B cell (primary cell): ENCODE measurements at regions not wholly inside any gene's neighbourhood (a gene's known extent, or its start where the extent isn't known, plus 50 kb on each side); places are given as distances from the start of the nearest gene placed in this dataset.

ENCODE experiments used
- ATAC-seq: fragments of 200-7000 bp; cut with Tn5 transposase; one replicate; pipeline ENCODE4 v1.10.0; 2021; ENCODE audit warnings: low read depth, mild to moderate bottlenecking, moderate number of reproducible peaks, moderate library complexity
- CTCF ChIA-PET: fragments of 350-600 bp; sonication (Branson Sonifier 250); formaldehyde crosslinking; loops from one replicate; lab custom pipeline; 2021; ENCODE audit warnings: antibody characterized with exemption, inconsistent platforms; lab: Charles Lee
- POLR2A ChIA-PET: fragments of 350-600 bp; sonication (Branson Sonifier 250); formaldehyde crosslinking; loops from one replicate; lab custom pipeline; 2021; ENCODE audit warnings: antibody characterized with exemption; lab: Charles Lee
- DNase-seq: peaks from one replicate; pipeline ENCODE4 v3.0.0; 2013
- H2AFZ ChIP-seq: 2 replicates; pipeline ENCODE4 v1.6.1; 2012; ENCODE audit warnings: mild to moderate bottlenecking, low read depth, low read length; ENCODE audit not compliant: insufficient read depth, poor library complexity, severe bottlenecking
- H3K27ac ChIP-seq, 2 donors: 1 replicate in 1 of 2; 2 replicates in 1 of 2; pipeline ENCODE4 v1.5.1; 2012 to 2013; ENCODE audit warnings: low read length in 2 of 2, mild to moderate bottlenecking in 2 of 2, moderate library complexity in 1 of 2
- H3K27me3 ChIP-seq, 4 experiments: fragments of 200-600 bp in 1 of 4; sonication (generic) in 1 of 4; replicated peaks in 1 of 4; 1 replicate in 2 of 4; 2 replicates in 2 of 4; pipeline versions ENCODE4 v1.6.1 to v1.7.0; 2013 to 2016; ENCODE audit warnings: low read length in 3 of 4, mild to moderate bottlenecking in 2 of 4, mixed read lengths in 1 of 4, moderate library complexity in 1 of 4; ENCODE audit not compliant: insufficient read depth in 4 of 4, control insufficient read depth in 3 of 4; ENCODE audit errors: control extremely low read depth in 1 of 4
- H3K36me3 ChIP-seq, 2 experiments: replicated peaks in 1 of 2; 1 replicate in 1 of 2; 2 replicates in 1 of 2; pipeline versions ENCODE4 v1.6.1 to v1.7.1; 2013; ENCODE audit warnings: low read length in 1 of 2; ENCODE audit not compliant: insufficient read depth in 2 of 2, control insufficient read depth in 1 of 2; ENCODE audit errors: control extremely low read depth in 1 of 2, extremely low read depth in 1 of 2
- H3K4me1 ChIP-seq, 2 donors: fragments of 200-600 bp in 1 of 2; sonication (generic) in 1 of 2; 1 replicate in 1 of 2; 2 replicates in 1 of 2; pipeline versions ENCODE4 v1.5.1 to v1.6.1; 2013 to 2017; ENCODE audit warnings: low read length in 2 of 2; ENCODE audit not compliant: control insufficient read depth in 2 of 2, insufficient read depth in 2 of 2
- H3K4me2 ChIP-seq: replicated peaks from 2 replicates; pipeline ENCODE3; 2012; ENCODE audit warnings: mild to moderate bottlenecking, low read depth, low read length; ENCODE audit not compliant: poor library complexity, severe bottlenecking
- H3K4me3 ChIP-seq, 5 experiments: fragments of 200-600 bp in 1 of 5; sonication (generic) in 1 of 5; 1 replicate in 3 of 5; 2 replicates in 2 of 5; pipeline versions ENCODE4 v1.5.1 to v1.7.0; 2011 to 2016; ENCODE audit warnings: low read length in 4 of 5, mild to moderate bottlenecking in 4 of 5, low read depth in 2 of 5, control low read depth in 1 of 5, moderate library complexity in 1 of 5; ENCODE audit not compliant: insufficient read depth in 1 of 5; ENCODE audit errors: control extremely low read depth in 1 of 5, extremely low read depth in 1 of 5
- H3K79me2 ChIP-seq: fragments of 200-600 bp; sonication (generic); one replicate; pipeline ENCODE4 v1.6.0; 2016; ENCODE audit warnings: low read length; ENCODE audit not compliant: control insufficient read depth, insufficient read depth
- H3K9ac ChIP-seq: fragments of 200-600 bp; sonication (generic); 2 replicates; pipeline ENCODE4 v1.6.1; 2017; ENCODE audit warnings: mild to moderate bottlenecking, low read length, moderate library complexity
- H3K9me3 ChIP-seq, 3 donors: one replicate each; pipeline versions ENCODE4 v1.6.1 to v1.7.1; 2013; ENCODE audit warnings: low read length in 2 of 3; ENCODE audit not compliant: control insufficient read depth in 2 of 3, insufficient read depth in 1 of 3; ENCODE audit errors: control extremely low read depth in 1 of 3
- H4K20me1 ChIP-seq: 2 replicates; pipeline ENCODE4 v1.6.0; 2012; ENCODE audit warnings: mild to moderate bottlenecking, low read length; ENCODE audit not compliant: insufficient read depth, control insufficient read depth, poor library complexity, severe bottlenecking
- H3K27ac Mint-ChIP-seq: one replicate; pipeline ENCODE4 v1.8.0; 2021; ENCODE audit warnings: mixed read lengths
- H3K27me3 Mint-ChIP-seq: one replicate; pipeline ENCODE4 v1.8.0; 2021; ENCODE audit warnings: mixed read lengths
- H3K4me1 Mint-ChIP-seq: one replicate; pipeline ENCODE4 v1.8.0; 2021; ENCODE audit warnings: mixed read lengths
- H3K4me3 Mint-ChIP-seq: one replicate; pipeline ENCODE4 v1.8.0; 2021; ENCODE audit warnings: mixed read lengths
- H3K9me3 Mint-ChIP-seq: one replicate; pipeline ENCODE4 v1.8.0; 2022; ENCODE audit warnings: mixed read lengths; ENCODE audit not compliant: insufficient read depth
- CTCF ChIP-seq: fragments of 200-600 bp; IDR thresholded peaks from one replicate; pipeline ENCODE4 v1.8.0; 2022; ENCODE audit warnings: antibody characterized with exemption, mild to moderate bottlenecking
- EZH2 ChIP-seq: IDR thresholded peaks from 2 replicates; pipeline ENCODE4 v1.6.1; 2012; ENCODE audit warnings: borderline replicate concordance, low read depth, mild to moderate bottlenecking, moderate library complexity, low read length; ENCODE audit not compliant: insufficient read depth, poor library complexity, severe bottlenecking
- WGBS: methylation state at CpG from one replicate; pipeline ENCODE4 v1.1.5; 2013; ENCODE audit warnings: missing lambda C conversion rate; ENCODE audit not compliant: insufficient coverage; 5-methylcytosine and 5-hydroxymethylcytosine counted together
- intact Hi-C: fragments of 100-400 bp; cut with micrococcal nuclease; formaldehyde crosslinking; loops from one replicate; pipeline ENCODE4 v1.10.0; 2022

- Histone ChIP-seq H3K4me3 (no peak overlapping the region), H4K20me1 (no peaks in the 10 kb centered on the region), H3K9ac (no peak overlapping the region), H2AFZ (no peak overlapping the region), H3K27me3 (no peaks in the 10 kb centered on the region), H3K9me3 (peaks cover 0 to 4% (median 1%) of the 10 kb centered on the region in 3 donors), H3K27ac (no peak overlapping the region), H3K79me2 (no peaks in the 10 kb centered on the region), H3K4me1 (no peaks in the 10 kb centered on the region), H3K4me2 (no peak overlapping the region), H3K36me3 (no peaks in the 10 kb centered on the region)
- ATAC-seq (no peak), DNase-seq (no peak)
- ChIA-PET CTCF (no interaction called here), POLR2A (no interaction called here)
- no peak overlapping the region for H3K4me3 Mint-ChIP-seq
- intact Hi-C loops = no loop called here
- H3K9me3 Mint-ChIP-seq = no peaks in the 10 kb centered on the region
- H3K27ac Mint-ChIP-seq = no peak overlapping the region
- no peaks in the 10 kb centered on the region for H3K27me3 Mint-ChIP-seq
- no peaks in the 10 kb centered on the region for H3K4me1 Mint-ChIP-seq
- TF ChIP-seq EZH2 = no peak
- TF ChIP-seq CTCF = no peak
Measured at GRCh38 chr2:83069724-83070123, 1389.4 kb downstream of the SUCLG1 start.

GRCh38 chr2:83068714-83069113, 1390.4 kb downstream of the SUCLG1 start:
- intact Hi-C loops = no loop called here
- Mint-ChIP-seq H3K4me1 (no peaks in the 10 kb centered on the region), H3K27me3 (no peaks in the 10 kb centered on the region), H3K9me3 (no peaks in the 10 kb centered on the region), H3K4me3 (no peak overlapping the region), H3K27ac (no peak overlapping the region)
- no peak overlapping the region for H3K4me2 ChIP-seq
- no peaks in the 10 kb centered on the region for H4K20me1 ChIP-seq
- no peak for TF ChIP-seq EZH2
- no peak for TF ChIP-seq CTCF
- POLR2A ChIA-PET = no interaction called here
- CTCF ChIA-PET = no interaction called here
- no peaks in the 10 kb centered on the region for H3K4me1 ChIP-seq
- H3K9me3 ChIP-seq = peaks cover 0 to 4% (median 1%) of the 10 kb centered on the region in 3 donors
- no peak overlapping the region for H3K4me3 ChIP-seq
- no peaks in the 10 kb centered on the region for H3K79me2 ChIP-seq
- no peak overlapping the region for H2AFZ ChIP-seq
- H3K27ac ChIP-seq = no peak overlapping the region
- WGBS = no CpG with 5 or more reads among the region's 1 CpG
- DNase-seq = no peak
- no peak for ATAC-seq
- H3K27me3 ChIP-seq = no peaks in the 10 kb centered on the region
- H3K36me3 ChIP-seq = no peaks in the 10 kb centered on the region
- H3K9ac ChIP-seq = no peak overlapping the region
